ENCODE measurements at regions not wholly inside any gene's neighbourhood (a gene's known extent, or its start where the extent isn't known, plus 50 kb on each side); places are given as distances from the start of the nearest gene placed in this dataset.

GRCh38 chr21:27681841-27682240 lies 715.0 kb upstream of the ADAMTS5 start:
- no peak overlapping the region for H3K27ac Mint-ChIP-seq (ENCODE audit: unreplicated experiment)

GRCh38 chr21:27681038-27681437 lies 714.1 kb upstream of the ADAMTS5 start:
- no peaks in the 10 kb centered on the region for H3K9me3 Mint-ChIP-seq
- no peaks in the 10 kb centered on the region for H3K27me3 Mint-ChIP-seq (ENCODE audit: low read depth)
- no peak for TF ChIP-seq CTCF (conservative IDR thresholded peaks at IDR 0.05)
- no peaks in the 10 kb centered on the region for H3K36me3 Mint-ChIP-seq (ENCODE audit: low read depth)
- DNase-seq (ENCODE audit: low read depth, low spot score), result no peak
- H3K27ac Mint-ChIP-seq (ENCODE audit: unreplicated experiment), result no peak overlapping the region
- H3K4me1 Mint-ChIP-seq, result no peaks in the 10 kb centered on the region
- no peak overlapping the region for H3K4me3 Mint-ChIP-seq

More at GRCh38 chr21:27681841-27682240, 715.0 kb upstream of the ADAMTS5 start:
- no peaks in the 10 kb centered on the region for H3K4me1 Mint-ChIP-seq
- no peak for DNase-seq (ENCODE audit: low read depth, low spot score)
- TF ChIP-seq CTCF (conservative IDR thresholded peaks at IDR 0.05), result no peak
- H3K4me3 Mint-ChIP-seq, result no peak overlapping the region
- H3K9me3 Mint-ChIP-seq, result peaks cover 4% of the 10 kb centered on the region
- no peaks in the 10 kb centered on the region for H3K36me3 Mint-ChIP-seq (ENCODE audit: low read depth)
- no peaks in the 10 kb centered on the region for H3K27me3 Mint-ChIP-seq (ENCODE audit: low read depth)

- H3K27me3 Mint-ChIP-seq (ENCODE audit: low read depth), result no peaks in the 10 kb centered on the region
- H3K27ac Mint-ChIP-seq (ENCODE audit: unreplicated experiment), result no peak overlapping the region
- H3K36me3 Mint-ChIP-seq (ENCODE audit: low read depth), result no peaks in the 10 kb centered on the region
- no peaks in the 10 kb centered on the region for H3K9me3 Mint-ChIP-seq
- no peaks in the 10 kb centered on the region for H3K4me1 Mint-ChIP-seq
- no peak for DNase-seq (ENCODE audit: low read depth, low spot score)
- H3K4me3 Mint-ChIP-seq, result no peak overlapping the region
- TF ChIP-seq CTCF (conservative IDR thresholded peaks at IDR 0.05), result no peak
Measured at GRCh38 chr21:27680181-27680580, 713.3 kb upstream of the ADAMTS5 start.

DNA sequence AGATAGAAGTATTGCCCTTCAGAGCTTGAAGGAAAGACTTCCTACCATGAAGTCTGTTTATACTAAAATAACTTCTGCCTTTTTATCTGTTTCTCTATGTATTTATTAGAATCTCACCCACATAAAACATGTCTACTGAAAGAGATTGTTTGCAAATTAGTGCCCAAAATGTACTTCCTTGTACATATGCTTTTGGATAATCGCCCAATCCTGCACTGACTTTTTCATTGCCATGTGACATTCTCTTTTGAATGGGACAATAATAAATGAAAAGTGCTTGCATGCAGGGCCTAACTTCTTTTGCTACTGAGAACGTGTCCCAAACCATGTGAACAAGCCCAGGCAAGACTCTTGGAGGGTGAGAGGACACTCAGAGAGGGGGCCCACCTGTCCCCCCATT lies 711.6 kb upstream of the ADAMTS5 start:
- Mint-ChIP-seq H3K36me3 (ENCODE audit: low read depth) (no peaks in the 10 kb centered on the region), H3K9me3 (no peaks in the 10 kb centered on the region), H3K27me3 (ENCODE audit: low read depth) (no peaks in the 10 kb centered on the region), H3K4me1 (no peaks in the 10 kb centered on the region), H3K27ac (ENCODE audit: unreplicated experiment) (no peak overlapping the region), H3K4me3 (no peak overlapping the region)
- DNase-seq (ENCODE audit: low read depth, low spot score), result no peak
- TF ChIP-seq CTCF (conservative IDR thresholded peaks at IDR 0.05), result no peak

DNA sequence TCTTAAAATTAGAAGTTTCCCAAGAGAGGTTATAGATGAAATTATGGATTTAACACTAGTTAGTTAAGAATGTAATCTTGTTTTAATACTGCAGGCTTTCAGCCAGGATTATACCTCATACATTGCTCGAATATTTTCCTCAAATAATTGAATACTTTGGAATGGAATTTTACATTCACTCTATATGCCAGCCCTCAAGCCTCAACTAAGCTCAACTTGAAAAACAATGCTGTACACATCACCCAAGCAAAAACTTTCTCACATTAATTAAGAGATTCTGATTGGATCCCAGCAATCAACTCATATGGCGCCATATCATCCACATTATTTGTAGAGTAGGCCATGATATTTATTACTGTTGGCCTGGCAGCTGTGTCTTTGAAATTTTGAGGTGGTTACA lies 710.7 kb upstream of the ADAMTS5 start:
- H3K4me1 Mint-ChIP-seq, result no peaks in the 10 kb centered on the region
- H3K9me3 Mint-ChIP-seq, result no peaks in the 10 kb centered on the region
- no peaks in the 10 kb centered on the region for H3K36me3 Mint-ChIP-seq (ENCODE audit: low read depth)
- H3K4me3 Mint-ChIP-seq, result no peak overlapping the region
- no peak for DNase-seq (ENCODE audit: low read depth, low spot score)
- no peaks in the 10 kb centered on the region for H3K27me3 Mint-ChIP-seq (ENCODE audit: low read depth)
- no peak for TF ChIP-seq CTCF (conservative IDR thresholded peaks at IDR 0.05)
- no peak overlapping the region for H3K27ac Mint-ChIP-seq (ENCODE audit: unreplicated experiment)

DNA sequence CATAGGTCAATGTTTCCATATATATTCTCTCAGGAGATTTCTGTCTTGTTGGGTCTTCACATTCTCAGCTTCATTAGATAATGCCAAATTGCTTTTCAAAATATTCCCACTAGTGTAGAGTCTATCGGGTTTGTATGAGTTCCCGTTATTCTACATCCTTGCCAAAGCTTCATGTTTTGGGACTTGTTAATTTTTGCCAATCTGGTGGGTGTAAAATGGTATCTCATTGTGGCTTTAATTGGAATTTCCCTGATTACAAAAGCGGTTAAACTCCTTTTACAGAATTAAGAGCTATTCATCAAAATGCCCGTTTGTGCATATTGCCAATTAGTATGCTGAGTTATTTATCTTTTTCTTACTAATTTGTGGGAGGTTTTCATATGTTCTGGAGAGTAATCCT lies 708.4 kb upstream of the ADAMTS5 start:
- no peak overlapping the region for H3K4me3 Mint-ChIP-seq
- no peak for TF ChIP-seq CTCF (conservative IDR thresholded peaks at IDR 0.05)
- no peaks in the 10 kb centered on the region for H3K27me3 Mint-ChIP-seq (ENCODE audit: low read depth)
- DNase-seq (ENCODE audit: low read depth, low spot score), result no peak
- no peaks in the 10 kb centered on the region for H3K9me3 Mint-ChIP-seq
- H3K27ac Mint-ChIP-seq (ENCODE audit: unreplicated experiment), result no peak overlapping the region
- no peaks in the 10 kb centered on the region for H3K4me1 Mint-ChIP-seq
- no peaks in the 10 kb centered on the region for H3K36me3 Mint-ChIP-seq (ENCODE audit: low read depth)

Measured in neural crest cell (in vitro differentiated cells).